Limb (tissue), 2 donors: ENCODE measurements at regions not wholly inside any gene's neighbourhood (a gene's known extent, or its start where the extent isn't known, plus 50 kb on each side); places are given as distances from the start of the nearest gene placed in this dataset.

Source experiments
- DNase-seq, 2 donors: peaks; one replicate each; pipeline ENCODE4 v3.0.0-alpha.2; 2016; ENCODE audit errors: extremely low spot score in 2 of 2

DNA sequence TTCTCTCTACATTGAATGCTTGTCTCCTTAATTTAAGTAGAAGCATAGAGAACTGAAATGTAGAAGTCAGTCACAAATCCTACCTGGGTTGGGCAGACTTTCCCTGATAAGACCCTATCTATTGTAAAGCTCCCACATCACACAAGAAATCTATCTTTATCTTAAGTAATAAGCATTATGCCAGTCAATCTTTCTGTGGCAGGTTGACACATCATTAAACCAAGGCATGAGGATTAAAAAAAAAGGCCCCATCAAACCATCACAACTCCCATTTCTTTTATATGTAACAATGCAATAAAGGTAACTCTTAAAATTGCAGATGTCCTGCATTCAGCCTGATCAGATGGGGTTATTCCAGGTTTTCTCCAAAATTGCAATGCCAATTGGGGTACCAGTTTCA is 311.8 kb downstream of the TOX3 start:
- DNase-seq, result no peak

DNA sequence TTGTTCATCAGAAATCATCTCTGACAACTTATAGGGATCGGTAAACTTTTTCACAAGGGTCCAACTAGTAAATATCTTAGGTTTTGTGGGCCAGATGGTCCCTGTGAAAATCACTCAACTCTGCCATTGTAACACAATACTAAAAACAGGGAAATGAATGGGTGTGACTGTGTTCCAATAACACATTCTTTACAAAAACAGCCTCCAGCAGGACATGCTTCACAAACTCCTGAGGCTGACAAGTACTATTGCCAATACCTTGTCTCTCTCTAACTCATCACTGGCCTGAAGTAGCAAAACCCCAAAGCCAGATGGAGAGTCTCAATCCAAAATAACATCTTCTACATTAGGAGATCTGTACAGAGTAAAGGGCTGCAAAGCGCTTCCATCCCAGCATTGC is 312.3 kb downstream of the TOX3 start:
- no peak for DNase-seq

DNA sequence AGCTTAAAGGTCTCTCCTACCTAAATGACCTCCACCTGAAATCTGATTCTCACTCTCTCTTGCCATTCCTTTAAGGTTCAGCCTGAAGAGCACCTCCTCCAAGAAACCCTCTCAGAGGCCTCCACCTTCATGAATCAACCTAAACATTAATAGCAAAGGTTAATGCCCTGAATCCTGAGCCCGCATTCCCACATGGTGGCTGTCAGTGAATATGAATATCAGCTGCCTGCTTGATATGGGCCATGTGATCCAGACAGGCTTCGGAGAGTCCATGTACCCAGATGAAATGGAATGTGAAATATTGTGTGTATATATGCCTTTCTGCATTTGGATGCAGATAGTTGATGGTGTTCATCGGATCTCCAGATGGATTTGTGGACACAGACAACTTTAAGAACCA is 317.5 kb downstream of the TOX3 start:
- no peak for DNase-seq

DNA sequence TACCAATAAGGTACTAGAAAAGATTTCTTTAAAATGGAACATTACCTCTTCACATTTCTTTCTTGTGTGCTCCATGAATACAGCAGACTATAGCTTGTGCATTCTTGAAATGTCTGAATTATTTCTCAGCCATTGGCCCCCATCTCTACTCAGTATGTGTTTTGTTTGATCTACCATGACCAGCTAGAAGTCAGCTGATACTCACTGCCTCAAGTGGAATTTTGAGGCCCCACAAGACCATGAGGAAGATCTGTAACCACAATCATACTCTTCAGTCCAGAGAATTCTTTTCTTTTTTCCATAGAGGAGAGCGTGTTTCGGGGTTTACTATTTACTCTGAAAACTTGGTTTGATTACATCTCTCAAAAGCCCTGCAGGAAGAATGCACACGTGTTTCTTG is 319.1 kb downstream of the TOX3 start:
- no peak for DNase-seq

DNA sequence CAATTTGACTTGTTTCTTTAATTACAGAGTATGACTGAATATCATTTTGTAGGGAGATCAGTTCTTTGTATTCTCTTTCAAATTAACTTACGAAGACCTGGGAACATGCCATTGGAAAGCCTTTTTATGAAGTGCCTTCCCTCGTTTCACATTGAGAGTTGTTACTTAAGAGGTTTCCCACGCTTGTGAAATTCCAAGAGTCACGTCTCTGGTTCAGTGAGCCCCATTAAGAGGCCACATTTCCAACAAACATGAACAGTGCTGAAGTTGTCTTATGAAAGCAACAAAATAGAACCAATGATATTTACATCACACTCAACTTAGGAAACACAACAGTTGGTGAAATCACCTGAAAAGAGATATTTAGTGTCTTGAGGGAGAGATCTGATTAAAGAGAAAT is 334.1 kb downstream of the TOX3 start:
- DNase-seq, result no peak

DNA sequence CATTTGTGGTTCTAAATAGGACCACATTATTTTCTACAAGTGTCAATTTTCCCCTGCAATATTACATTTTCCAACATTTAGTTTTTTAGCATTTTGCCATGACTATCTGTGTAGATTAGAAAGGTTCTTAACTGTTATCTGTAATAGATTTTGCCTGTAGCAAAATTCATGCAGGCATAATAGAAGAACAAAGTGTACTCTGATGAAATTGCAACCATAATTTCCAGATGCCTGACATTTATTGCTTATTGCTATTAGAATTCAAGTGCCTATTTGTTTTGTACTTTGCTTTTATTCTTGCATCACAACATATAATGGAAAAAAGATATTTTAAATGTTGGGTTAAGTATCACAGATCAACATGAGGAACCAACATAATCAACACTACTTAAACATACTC is 337.7 kb downstream of the TOX3 start:
- no peak for DNase-seq

DNA sequence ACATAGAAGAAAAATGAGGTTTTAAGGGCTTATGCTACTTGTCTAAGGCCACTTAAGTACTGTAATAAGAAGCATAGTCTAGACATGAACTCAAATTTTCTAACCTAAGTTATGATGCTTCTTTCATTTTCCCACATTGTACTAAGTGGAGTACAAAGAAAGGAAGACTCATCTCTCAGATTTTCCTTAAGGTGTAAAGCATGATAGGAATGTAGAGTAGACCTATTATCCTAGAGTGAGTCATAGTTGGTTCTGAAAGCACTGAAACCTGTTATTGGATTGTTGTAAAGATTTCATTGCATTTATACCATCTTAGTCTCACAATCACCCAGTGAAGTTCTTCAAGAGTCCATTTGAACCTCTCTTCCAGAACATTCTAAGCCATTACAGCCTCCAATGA is 343.8 kb downstream of the TOX3 start:
- DNase-seq, result no peak

DNA sequence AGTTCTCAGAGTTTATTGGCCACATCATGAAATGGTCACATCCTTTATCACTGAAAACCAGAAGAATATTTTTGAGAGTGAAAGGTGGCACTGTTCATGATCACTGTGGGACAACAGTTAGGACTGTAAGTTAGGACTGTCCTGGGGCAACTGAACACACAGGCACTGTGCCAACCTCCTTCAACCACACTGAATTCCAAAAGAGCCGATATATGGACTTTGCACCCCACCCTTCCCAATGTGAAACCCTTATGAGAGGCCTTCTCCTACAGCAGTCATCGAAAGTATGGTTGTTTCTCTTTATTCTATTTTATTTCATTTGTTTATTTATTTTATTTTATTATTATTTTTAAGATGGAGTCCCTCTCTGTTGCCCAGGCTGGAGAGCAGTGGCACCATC is 353.5 kb downstream of the TOX3 start:
- no peak for DNase-seq

DNA sequence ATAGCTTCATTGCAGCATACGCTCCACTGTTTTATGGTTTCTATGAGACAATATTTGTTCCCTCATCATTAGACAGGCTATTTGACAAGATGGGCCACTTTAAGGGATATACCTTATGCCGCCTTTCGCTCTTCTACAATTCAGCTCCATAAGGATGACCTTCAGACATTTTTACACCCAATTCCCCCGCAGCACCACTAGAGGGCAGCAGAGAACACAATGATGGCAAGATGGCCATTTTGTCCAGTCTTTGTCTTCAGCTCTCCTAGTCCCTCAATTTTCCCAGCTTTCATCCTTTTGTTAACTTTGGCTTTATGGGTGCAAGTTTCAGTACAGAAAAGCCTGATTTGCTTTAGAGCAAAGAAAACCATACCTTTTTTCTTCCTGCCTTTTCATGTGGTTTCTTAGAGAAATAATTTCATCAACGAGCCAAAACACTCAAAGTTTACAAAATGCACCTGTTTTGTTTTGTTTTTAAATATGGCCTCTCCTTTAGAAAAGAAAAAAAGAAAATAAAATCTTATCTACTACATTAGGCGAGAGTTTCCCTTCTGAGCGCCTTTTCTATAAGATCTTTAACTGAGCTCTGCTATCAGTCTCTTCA is 355.3 kb downstream of the TOX3 start:
- peak; percentile 77 to 84 for DNase-seq

DNA sequence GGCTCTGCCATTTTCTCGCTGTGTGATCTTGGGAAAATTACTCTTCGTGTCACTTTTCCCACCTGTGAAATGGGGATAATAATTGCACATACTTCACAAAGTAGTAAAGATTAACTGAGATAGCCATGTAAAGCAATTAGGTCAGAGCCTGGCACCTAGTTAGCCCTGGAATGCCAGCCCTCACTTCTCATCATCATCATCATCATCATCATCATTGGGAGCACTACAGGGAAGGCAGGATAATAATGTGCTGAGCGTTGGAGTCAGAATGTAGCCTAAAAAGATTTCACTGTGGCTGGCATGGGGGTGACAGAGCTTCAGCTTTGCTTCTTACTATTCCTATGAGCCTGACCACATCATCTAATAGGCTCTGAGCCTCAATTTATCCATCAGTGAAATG is 362.6 kb downstream of the TOX3 start:
- no peak for DNase-seq

DNA sequence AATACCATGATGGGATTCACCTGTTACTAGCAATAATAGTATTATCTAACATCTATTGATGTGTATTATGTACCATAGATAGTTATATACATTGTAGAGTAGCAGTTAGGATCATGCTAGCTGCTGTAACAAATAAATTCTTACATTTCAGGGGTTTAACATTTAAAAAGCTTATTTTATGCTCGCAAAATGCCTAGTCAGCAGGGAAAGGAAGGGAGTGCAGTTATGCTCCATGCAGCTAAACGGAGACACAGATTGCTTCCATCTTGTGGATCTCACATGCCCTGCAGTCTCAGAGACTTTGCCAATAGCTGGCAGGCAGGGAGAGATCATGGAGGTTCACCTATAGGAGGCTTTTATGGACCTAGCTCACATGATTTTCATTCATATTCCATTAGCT is 364.1 kb downstream of the TOX3 start:
- no peak for DNase-seq

DNA sequence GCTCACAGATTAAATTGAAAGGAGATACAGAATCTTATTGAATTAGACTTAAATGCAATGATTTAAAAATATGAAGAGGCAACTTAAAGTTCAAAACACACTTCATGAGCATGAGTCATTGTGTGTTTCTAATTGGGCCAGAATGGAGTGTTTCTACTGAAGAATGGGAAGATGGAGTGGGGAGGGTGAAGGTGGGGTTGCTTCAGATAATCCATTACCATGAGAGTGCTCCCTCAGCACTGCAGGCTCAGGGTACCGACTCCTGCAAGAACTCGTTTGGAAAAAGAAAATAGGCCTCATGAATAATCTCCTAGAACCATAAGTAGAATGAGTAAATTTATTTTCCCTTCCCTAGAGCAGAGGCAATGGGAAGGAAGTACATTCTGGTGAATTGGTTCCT is 372.8 kb downstream of the TOX3 start:
- DNase-seq, result no peak

DNA sequence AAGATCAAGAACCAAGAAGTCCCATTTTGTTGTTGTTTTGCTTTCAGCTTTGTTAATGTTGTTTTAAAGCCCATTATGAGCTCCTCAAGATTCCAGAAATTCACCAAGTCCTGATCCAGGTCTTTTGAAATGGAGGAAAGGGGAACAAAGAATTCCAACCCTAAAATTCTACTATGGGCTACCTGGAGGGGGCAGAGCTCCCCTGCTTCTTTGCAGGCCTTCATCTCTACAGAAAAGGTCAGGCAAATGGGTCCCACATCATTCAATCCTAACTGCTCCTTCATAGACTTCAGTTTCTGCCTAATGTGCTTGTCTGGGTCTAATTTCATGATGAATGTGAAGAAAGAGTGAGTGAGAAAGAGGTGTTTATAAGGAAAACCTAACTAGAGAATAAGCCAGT is 375.5 kb downstream of the TOX3 start:
- DNase-seq, result no peak

DNA sequence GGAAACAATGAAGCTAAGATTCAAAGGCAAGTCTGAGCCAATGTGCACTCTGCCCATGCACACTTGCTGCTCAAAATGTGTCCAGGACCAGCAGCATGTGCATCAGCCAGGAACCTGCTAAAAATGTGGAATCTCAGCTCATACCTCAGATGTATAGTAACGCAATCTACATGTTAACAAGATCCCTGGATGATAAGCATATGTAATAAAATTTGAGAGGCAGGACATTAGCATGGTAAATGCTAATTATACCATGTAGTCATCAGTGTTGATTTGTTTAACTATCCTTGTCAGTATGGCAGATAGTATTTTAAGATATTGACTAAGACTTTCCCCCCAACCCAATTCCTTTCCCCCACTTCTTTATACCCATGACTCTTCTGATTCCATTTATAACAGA is 379.6 kb downstream of the TOX3 start:
- no peak for DNase-seq

DNA sequence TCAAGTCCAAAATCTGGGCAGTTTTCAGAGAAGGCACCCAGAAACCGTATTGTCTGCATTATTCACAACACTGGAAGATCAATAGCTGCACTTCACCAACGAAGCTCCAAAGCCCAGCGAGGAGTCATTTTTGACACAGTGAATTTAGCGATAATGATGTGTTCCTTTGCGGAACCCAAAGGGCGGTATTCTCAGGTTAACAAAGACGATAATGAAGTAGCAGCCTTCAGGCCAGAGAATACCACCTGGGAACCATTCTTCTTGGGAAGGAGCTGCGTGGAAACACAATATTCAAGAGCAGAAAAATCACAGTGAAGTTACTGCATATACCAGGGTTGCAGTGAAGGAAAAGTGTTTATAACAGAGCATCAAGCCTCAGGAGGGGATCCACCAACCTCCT is 381.0 kb downstream of the TOX3 start:
- no peak for DNase-seq

DNA sequence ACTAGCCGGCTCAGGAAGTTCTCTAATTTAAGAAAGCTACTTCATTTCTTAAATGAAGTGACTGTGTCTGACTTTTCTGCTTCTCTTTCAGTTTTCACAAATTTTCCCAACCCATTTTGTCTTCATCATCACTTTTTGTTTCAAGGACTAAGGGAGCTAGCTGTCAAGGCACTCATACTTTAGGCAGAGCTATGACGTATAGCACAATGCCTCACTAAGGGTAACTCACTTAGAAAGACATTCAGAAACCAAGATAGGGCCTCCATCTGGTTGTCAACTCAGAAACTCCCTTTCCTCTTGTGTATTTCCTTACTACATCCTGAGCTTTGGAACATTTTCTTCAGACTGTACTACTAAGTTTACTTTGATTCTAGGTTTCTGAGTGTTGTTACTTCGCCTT is 397.9 kb downstream of the TOX3 start:
- no peak for DNase-seq

DNA sequence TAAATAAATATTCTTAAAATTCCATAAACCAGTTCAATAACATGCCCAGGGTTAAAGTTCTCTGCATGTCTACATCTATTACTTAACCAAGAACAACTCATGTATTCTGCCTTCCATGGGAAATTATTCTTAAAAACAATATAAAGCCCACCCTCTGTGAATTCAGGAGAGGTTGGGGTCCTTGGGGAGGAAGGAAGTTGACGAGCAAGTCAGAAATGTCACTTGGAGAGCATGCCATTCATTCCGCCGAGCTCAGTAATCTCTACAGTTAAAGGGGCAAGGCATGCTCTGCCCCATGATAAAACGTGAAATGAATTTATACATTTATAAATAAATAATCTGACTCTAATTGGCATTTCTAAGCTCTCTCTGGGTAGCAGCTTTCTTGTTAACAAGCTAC is 405.1 kb downstream of the TOX3 start:
- DNase-seq, result no peak

DNA sequence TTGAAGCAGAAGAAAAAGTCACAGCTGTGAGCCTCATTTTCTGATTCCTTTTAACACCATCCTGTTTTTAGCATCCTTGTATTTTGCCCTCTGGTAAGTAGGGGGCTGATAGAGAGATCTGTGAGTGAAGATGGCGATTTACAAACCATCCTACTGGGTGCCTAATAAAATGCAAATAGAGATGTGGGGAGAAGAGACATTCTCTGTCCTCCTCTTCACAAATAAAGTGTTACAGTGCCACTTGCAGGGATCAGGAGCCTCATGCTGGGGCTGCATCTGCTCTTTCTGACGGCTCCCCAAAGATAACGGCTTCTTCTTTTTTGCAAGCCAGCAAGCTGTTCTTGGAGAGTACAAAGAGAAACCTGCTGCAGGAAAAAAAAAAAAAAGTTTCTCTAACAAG is 418.6 kb downstream of the TOX3 start:
- no peak for DNase-seq

DNA sequence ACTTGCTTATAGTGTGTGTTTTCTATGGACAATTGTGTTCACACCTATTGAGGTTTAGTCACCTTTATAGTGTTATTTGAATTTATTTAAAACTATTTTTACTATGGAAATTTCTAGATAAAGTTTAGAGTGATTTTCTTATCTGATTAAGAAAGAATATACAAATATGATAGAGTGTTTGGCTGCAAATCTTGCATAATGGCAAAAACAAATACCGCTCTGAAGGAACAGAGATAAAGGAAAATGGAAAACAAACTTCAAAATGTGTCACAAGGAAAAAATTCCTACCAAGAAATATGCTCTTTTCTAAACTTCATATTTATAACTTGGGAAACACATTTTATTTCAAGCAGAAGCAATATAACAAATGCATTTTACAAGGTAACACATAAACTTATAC is 423.1 kb downstream of the TOX3 start:
- no peak for DNase-seq

DNA sequence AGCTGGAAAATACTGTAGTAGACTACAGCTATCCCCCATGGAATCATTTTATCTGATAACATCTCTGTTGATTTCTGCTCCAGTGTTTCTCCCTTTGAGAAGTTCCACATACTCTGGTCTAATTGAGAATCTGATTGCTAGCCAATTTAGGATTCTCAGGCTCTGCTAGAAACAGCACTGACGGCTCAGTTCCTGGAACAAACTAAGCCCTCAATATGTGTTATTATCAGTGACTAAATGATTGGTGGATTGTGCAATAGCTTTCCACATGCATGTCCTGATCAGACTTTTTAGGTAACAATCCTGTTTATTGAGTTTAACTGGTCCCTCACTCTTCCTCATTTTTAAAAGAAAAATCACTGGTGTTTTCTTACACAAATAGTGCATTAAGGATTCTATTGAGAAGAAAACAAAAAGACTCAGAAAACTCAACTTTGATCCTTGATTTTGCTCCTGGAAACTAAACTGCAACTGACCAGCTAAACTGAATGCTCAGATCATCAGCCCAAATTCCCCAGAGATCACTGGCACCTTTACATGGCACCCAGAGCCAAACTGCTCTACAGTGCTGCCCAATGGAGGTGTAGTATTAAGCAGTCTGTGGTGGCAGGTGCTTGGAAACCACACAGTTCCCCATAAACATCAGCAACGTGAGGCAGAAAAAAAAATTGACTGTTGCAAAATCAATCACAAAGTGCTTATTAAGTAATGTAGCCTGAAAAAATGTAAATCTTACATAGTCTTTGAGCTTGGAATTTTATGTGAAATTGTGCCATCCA is 423.7 kb downstream of the TOX3 start:
- no peak for DNase-seq

DNA sequence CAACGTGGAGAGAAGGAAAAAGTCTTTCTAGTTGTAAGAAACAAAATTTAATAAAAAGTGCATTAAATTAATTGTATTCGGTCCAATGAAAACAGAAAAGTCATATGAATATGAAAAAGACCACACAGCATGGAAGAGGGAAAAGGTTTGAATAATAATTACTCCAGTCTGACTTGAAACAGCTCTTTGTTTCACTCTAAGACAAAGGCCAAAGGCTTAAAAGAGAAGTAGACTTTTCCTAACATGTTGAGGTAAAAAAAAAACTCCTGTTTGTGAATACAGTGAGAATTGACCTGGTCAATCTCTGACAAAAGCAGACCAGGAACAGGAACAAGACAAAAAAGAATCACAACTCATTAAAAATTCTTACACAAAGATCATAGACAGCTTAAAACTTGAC is 429.8 kb downstream of the TOX3 start:
- DNase-seq, result no peak

DNA sequence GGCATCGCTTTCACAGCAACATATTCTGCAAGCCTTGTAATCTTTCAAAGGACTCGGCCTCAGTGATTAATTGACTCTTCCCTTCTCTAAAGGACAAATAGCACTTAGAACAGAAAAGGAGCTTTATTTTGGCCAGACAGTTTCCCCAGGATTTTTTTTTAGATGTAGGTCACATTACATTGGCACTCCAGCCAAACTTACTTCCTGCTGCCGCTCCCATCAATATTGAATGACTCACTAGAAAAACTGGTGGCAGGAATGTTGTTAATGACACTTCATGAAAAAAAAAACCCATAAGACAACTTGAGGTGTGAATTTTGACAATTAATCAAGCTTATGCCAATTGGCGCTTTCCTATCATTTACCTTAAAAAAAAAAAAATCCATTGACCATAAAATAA is 432.6 kb downstream of the TOX3 start:
- no peak for DNase-seq

DNA sequence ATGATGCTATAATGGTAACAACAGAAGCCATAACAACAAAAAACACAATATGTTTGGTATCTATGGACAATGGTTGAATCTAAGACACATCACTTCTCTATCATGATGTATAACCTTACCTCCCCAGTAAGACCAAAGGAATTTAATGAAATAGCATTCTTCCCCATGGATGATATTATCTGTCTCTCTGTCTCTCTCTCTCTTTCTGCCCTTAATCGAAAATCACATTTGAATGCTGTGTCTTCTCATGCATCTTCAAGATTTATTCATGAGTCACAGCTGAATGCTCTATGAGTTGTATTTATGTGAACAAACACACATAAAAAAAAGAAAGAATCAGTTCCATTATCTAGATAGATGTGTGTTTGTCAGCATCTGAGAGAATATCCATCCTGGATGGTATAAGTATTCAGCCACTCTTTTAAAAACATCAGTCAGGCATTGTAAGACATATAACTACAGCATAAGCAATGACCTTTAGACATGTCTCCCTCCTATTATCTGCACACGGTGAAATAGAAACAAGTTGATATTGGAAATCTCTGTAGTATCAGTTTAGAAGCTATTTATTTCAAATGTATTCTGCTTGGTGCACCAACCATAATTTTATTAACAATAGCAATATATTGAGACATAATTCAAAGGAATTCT is 433.3 kb downstream of the TOX3 start:
- no peak for DNase-seq
